ENCODE measurements at regions not wholly inside any gene's neighbourhood (a gene's known extent, or its start where the extent isn't known, plus 50 kb on each side); places are given as distances from the start of the nearest gene placed in this dataset.
A peak's percentile ranks its signal among the peaks of the same experiment; 100 is the strongest.
"Not testable (repeated sequence)": the region's sequence is repeated elsewhere in the genome, so short reads cannot be mapped to it uniquely, and the experiment has no call there.

GRCh38 chr13:60931858-60932546 is 483.6 kb downstream of the PCDH20 start:
- DNase-seq (ENCODE audit: low read depth): no peak

GRCh38 chr13:60925686-60926085 is 490.0 kb downstream of the PCDH20 start:
- DNase-seq (ENCODE audit: low read depth): no peak

- no peak for DNase-seq (ENCODE audit: low read depth)
Observed at GRCh38 chr13:60924856-60925255, 490.8 kb downstream of the PCDH20 start.

- no peak for DNase-seq (ENCODE audit: low read depth)
Observed at GRCh38 chr13:60922576-60923231, 492.9 kb downstream of the PCDH20 start.

GRCh38 chr13:60893801-60894200 is 496.8 kb downstream of the TDRD3 start:
- DNase-seq (ENCODE audit: low read depth): no peak

- no peak for DNase-seq (ENCODE audit: low read depth)
Observed at GRCh38 chr13:60887711-60888110, 490.7 kb downstream of the TDRD3 start.

- no peak for DNase-seq (ENCODE audit: low read depth)
Observed at GRCh38 chr13:60881507-60881906, 484.5 kb downstream of the TDRD3 start.

GRCh38 chr13:60873116-60873515 is 476.1 kb downstream of the TDRD3 start:
- no peak for DNase-seq (ENCODE audit: low read depth)

GRCh38 chr13:60869941-60870613 is 473.1 kb downstream of the TDRD3 start:
- DNase-seq (ENCODE audit: low read depth): no peak

- no peak for DNase-seq (ENCODE audit: low read depth)
Observed at GRCh38 chr13:60869225-60869624, 472.2 kb downstream of the TDRD3 start.

- no peak for DNase-seq (ENCODE audit: low read depth)
Observed at GRCh38 chr13:60862036-60862435, 465.0 kb downstream of the TDRD3 start.

GRCh38 chr13:60857698-60858097 is 460.7 kb downstream of the TDRD3 start:
- no peak for DNase-seq (ENCODE audit: low read depth)

GRCh38 chr13:60852886-60853285 is 455.9 kb downstream of the TDRD3 start:
- DNase-seq (ENCODE audit: low read depth): no peak

GRCh38 chr13:60851378-60851777 is 454.4 kb downstream of the TDRD3 start:
- DNase-seq (ENCODE audit: low read depth): no peak

GRCh38 chr13:60850526-60850925 is 453.5 kb downstream of the TDRD3 start:
- DNase-seq (ENCODE audit: low read depth): no peak

GRCh38 chr13:60838581-60838980 is 441.6 kb downstream of the TDRD3 start:
- peak; percentile 7 for DNase-seq (ENCODE audit: low read depth)

- peak; percentile 1 for DNase-seq (ENCODE audit: low read depth)
Observed at GRCh38 chr13:60837806-60838205, 440.8 kb downstream of the TDRD3 start.

GRCh38 chr13:60836821-60837220 is 439.8 kb downstream of the TDRD3 start:
- no peak for DNase-seq (ENCODE audit: low read depth)

GRCh38 chr13:60811581-60811980 is 414.6 kb downstream of the TDRD3 start:
- DNase-seq (ENCODE audit: low read depth): no peak

GRCh38 chr13:60805640-60806039 is 408.6 kb downstream of the TDRD3 start:
- not testable (repeated sequence) for DNase-seq (ENCODE audit: low read depth)

GRCh38 chr13:60798503-60798902 is 401.5 kb downstream of the TDRD3 start:
- DNase-seq (ENCODE audit: low read depth): no peak

GRCh38 chr13:60797112-60797511 is 400.1 kb downstream of the TDRD3 start:
- no peak for DNase-seq (ENCODE audit: low read depth)

- no peak for DNase-seq (ENCODE audit: low read depth)
Observed at GRCh38 chr13:60794751-60795150, 397.7 kb downstream of the TDRD3 start.
